GM19239 (cell line): ENCODE measurements at regions not wholly inside any gene's neighbourhood (a gene's known extent, or its start where the extent isn't known, plus 50 kb on each side); places are given as distances from the start of the nearest gene placed in this dataset.

Experiments used
- DNase-seq: peaks from one replicate; pipeline ENCODE4 v3.0.0; 2011; ENCODE audit warnings: low spot score; ENCODE audit not compliant: insufficient read length
- FAIRE-seq: peaks from 2 replicates; lab custom pipeline; 2011; peaks lifted over from hg19 to GRCh38; lab: Jason Lieb, UNC

GRCh38 chr12:115617391-115617790 lies 660.1 kb downstream of the MED13L start:
- DNase-seq = no peak
- FAIRE-seq = no peak

GRCh38 chr12:115611477-115611876 lies 666.0 kb downstream of the MED13L start:
- DNase-seq (no peak), FAIRE-seq (no peak)

- DNase-seq = no peak
Observed at GRCh38 chr12:115609347-115609746, 668.1 kb downstream of the MED13L start.

GRCh38 chr12:115606040-115606439 lies 671.5 kb downstream of the MED13L start:
- FAIRE-seq (no peak), DNase-seq (no peak)

More at GRCh38 chr12:115609347-115609746, 668.1 kb downstream of the MED13L start:
- no peak for FAIRE-seq

- DNase-seq (no peak), FAIRE-seq (no peak)
Observed at GRCh38 chr12:115598871-115599811, 678.4 kb downstream of the MED13L start.

GRCh38 chr12:115597157-115597712 lies 680.3 kb downstream of the MED13L start:
- no peak for DNase-seq
- no peak for FAIRE-seq

GRCh38 chr12:115588131-115588530 lies 689.4 kb downstream of the MED13L start:
- FAIRE-seq (no peak), DNase-seq (no peak)

GRCh38 chr12:115584156-115584555 lies 693.3 kb downstream of the MED13L start:
- DNase-seq (no peak), FAIRE-seq (no peak)

GRCh38 chr12:115583591-115583990 lies 693.9 kb downstream of the MED13L start:
- no peak for DNase-seq

GRCh38 chr12:115577401-115577800 lies 700.1 kb downstream of the MED13L start:
- DNase-seq (no peak), FAIRE-seq (no peak)

More at GRCh38 chr12:115583591-115583990, 693.9 kb downstream of the MED13L start:
- no peak for FAIRE-seq

- DNase-seq (no peak), FAIRE-seq (no peak)
Observed at GRCh38 chr12:115574826-115575225, 702.7 kb downstream of the MED13L start.

GRCh38 chr12:115572440-115572839 lies 705.1 kb downstream of the MED13L start:
- FAIRE-seq (no peak), DNase-seq (peak; percentile 18)

GRCh38 chr12:115571446-115571845 lies 706.0 kb downstream of the MED13L start:
- no peak for DNase-seq
- no peak for FAIRE-seq

- no peak for FAIRE-seq
Observed at GRCh38 chr12:115571027-115571426, 706.5 kb downstream of the MED13L start.

GRCh38 chr12:115570069-115570777 lies 707.3 kb downstream of the MED13L start:
- no peak for FAIRE-seq
- DNase-seq = no peak

More at GRCh38 chr12:115571027-115571426, 706.5 kb downstream of the MED13L start:
- DNase-seq = no peak

GRCh38 chr12:115569345-115570068 lies 708.0 kb downstream of the MED13L start:
- no peak for DNase-seq
- no peak for FAIRE-seq

GRCh38 chr12:115558281-115558680 lies 719.2 kb downstream of the MED13L start:
- FAIRE-seq (no peak), DNase-seq (no peak)

GRCh38 chr12:115553622-115554021 lies 723.9 kb downstream of the MED13L start:
- no peak for FAIRE-seq
- no peak for DNase-seq

GRCh38 chr12:115543269-115543668 lies 734.2 kb downstream of the MED13L start:
- no peak for FAIRE-seq

GRCh38 chr12:115542656-115543055 lies 734.8 kb downstream of the MED13L start:
- no peak for FAIRE-seq

More at GRCh38 chr12:115543269-115543668, 734.2 kb downstream of the MED13L start:
- DNase-seq = no peak

More at GRCh38 chr12:115542656-115543055, 734.8 kb downstream of the MED13L start:
- DNase-seq = no peak
